ENCODE measurements at regions not wholly inside any gene's neighbourhood (a gene's known extent, or its start where the extent isn't known, plus 50 kb on each side); places are given as distances from the start of the nearest gene placed in this dataset.

- Mint-ChIP-seq H3K36me3 (ENCODE audit: low read depth) (peaks cover 3% of the 10 kb centered on the region), H3K4me1 (peaks cover 10% of the 10 kb centered on the region), H3K27ac (no peak overlapping the region), H3K27me3 (peaks cover 40% of the 10 kb centered on the region), H3K4me3 (peak overlapping the region; percentile 39), H3K9me3 (no peaks in the 10 kb centered on the region)
- peak; percentile 87 for DNase-seq
- intact Hi-C loops (cut with micrococcal nuclease) = loop anchor here (5.0 kb wide), 1 partner anchor 215 kb away; no protein-coding TSS in a partner anchor
Measured at GRCh38 chr15:31867536-31868442, 162.5 kb upstream of the CHRNA7 start.

GRCh38 chr15:31869686-31870307, 160.5 kb upstream of the CHRNA7 start:
- H3K9me3 Mint-ChIP-seq = no peaks in the 10 kb centered on the region
- peaks cover 3% of the 10 kb centered on the region for H3K36me3 Mint-ChIP-seq (ENCODE audit: low read depth)
- H3K4me3 Mint-ChIP-seq = peak overlapping the region; percentile 71
- H3K27me3 Mint-ChIP-seq = peaks cover 44% of the 10 kb centered on the region
- H3K4me1 Mint-ChIP-seq = peaks cover 10% of the 10 kb centered on the region
- intact Hi-C loops (cut with micrococcal nuclease) = loop anchor here (5.0 kb wide), 3 partner anchors 217 to 877 kb away; partner anchors contain the start of genes KLF13 and MTMR10
- DNase-seq = no peak
- H3K27ac Mint-ChIP-seq = peak overlapping the region; percentile 17

GRCh38 chr15:31870328-31871165, 159.8 kb upstream of the CHRNA7 start, which contains the start of gene OTUD7A:
TSS of gene OTUD7A (minus strand) at chr15:31870673.
- DNase-seq = peak; percentile 96
- peaks cover 42% of the 10 kb centered on the region for H3K27me3 Mint-ChIP-seq
- no peaks in the 10 kb centered on the region for H3K9me3 Mint-ChIP-seq
- peaks cover 10% of the 10 kb centered on the region for H3K4me1 Mint-ChIP-seq
- intact Hi-C loops (cut with micrococcal nuclease) = loop anchor here (5.0 kb wide), 2 partner anchors 543 to 878 kb away; partner anchors contain the start of genes KLF13 and MTMR10
- peak within 1 kb of the TSS; percentile 87 for H3K4me3 Mint-ChIP-seq
- peaks cover 3% of the 10 kb centered on the region for H3K36me3 Mint-ChIP-seq (ENCODE audit: low read depth)
- peak within 1 kb of the TSS; percentile 83 for H3K27ac Mint-ChIP-seq

GRCh38 chr15:31871166-31871886, 159.0 kb upstream of the CHRNA7 start:
- intact Hi-C loops (cut with micrococcal nuclease) = loop anchor here (5.0 kb wide), 2 partner anchors 544 to 879 kb away; partner anchors contain the start of genes KLF13 and MTMR10
- H3K27me3 Mint-ChIP-seq = peaks cover 44% of the 10 kb centered on the region
- H3K4me3 Mint-ChIP-seq = peak overlapping the region; percentile 87
- H3K36me3 Mint-ChIP-seq (ENCODE audit: low read depth) = peaks cover 3% of the 10 kb centered on the region
- H3K4me1 Mint-ChIP-seq = peaks cover 10% of the 10 kb centered on the region
- peak; percentile 54 for DNase-seq
- H3K27ac Mint-ChIP-seq = peak overlapping the region; percentile 83
- H3K9me3 Mint-ChIP-seq = no peaks in the 10 kb centered on the region

- peak; percentile 48 for DNase-seq
- no peak overlapping the region for H3K4me3 Mint-ChIP-seq
- intact Hi-C loops (cut with micrococcal nuclease) = loop anchor here (5.0 kb wide), 2 partner anchors 545 to 880 kb away; partner anchors contain the start of genes KLF13 and MTMR10
Measured at GRCh38 chr15:31871887-31872281, 158.4 kb upstream of the CHRNA7 start.

GRCh38 chr15:31887246-31887645, 143.1 kb upstream of the CHRNA7 start:
- H3K27ac Mint-ChIP-seq = no peak overlapping the region

More at GRCh38 chr15:31871887-31872281, 158.4 kb upstream of the CHRNA7 start:
- Mint-ChIP-seq H3K36me3 (ENCODE audit: low read depth) (peaks cover 3% of the 10 kb centered on the region), H3K9me3 (no peaks in the 10 kb centered on the region), H3K4me1 (peaks cover 10% of the 10 kb centered on the region), H3K27me3 (peaks cover 47% of the 10 kb centered on the region), H3K27ac (no peak overlapping the region)

GRCh38 chr15:31892513-31892912, 137.8 kb upstream of the CHRNA7 start:
- peaks cover 3% of the 10 kb centered on the region for H3K9me3 Mint-ChIP-seq
- no peak overlapping the region for H3K27ac Mint-ChIP-seq
- intact Hi-C loops (cut with micrococcal nuclease) = no loop called here
- no peaks in the 10 kb centered on the region for H3K4me1 Mint-ChIP-seq
- DNase-seq = no peak
- H3K4me3 Mint-ChIP-seq = no peak overlapping the region
- H3K27me3 Mint-ChIP-seq = peaks cover 4% of the 10 kb centered on the region
- H3K36me3 Mint-ChIP-seq (ENCODE audit: low read depth) = no peaks in the 10 kb centered on the region

More at GRCh38 chr15:31887246-31887645, 143.1 kb upstream of the CHRNA7 start:
- intact Hi-C loops (cut with micrococcal nuclease) = no loop called here
- peak; percentile 50 for DNase-seq
- no peak overlapping the region for H3K4me3 Mint-ChIP-seq
- no peaks in the 10 kb centered on the region for H3K36me3 Mint-ChIP-seq (ENCODE audit: low read depth)
- H3K27me3 Mint-ChIP-seq = peaks cover 16% of the 10 kb centered on the region
- H3K4me1 Mint-ChIP-seq = no peaks in the 10 kb centered on the region
- H3K9me3 Mint-ChIP-seq = no peaks in the 10 kb centered on the region

- intact Hi-C loops (cut with micrococcal nuclease) = no loop called here
- H3K4me3 Mint-ChIP-seq = no peak overlapping the region
- DNase-seq = no peak
- no peaks in the 10 kb centered on the region for H3K4me1 Mint-ChIP-seq
- no peaks in the 10 kb centered on the region for H3K36me3 Mint-ChIP-seq (ENCODE audit: low read depth)
- peaks cover 2% of the 10 kb centered on the region for H3K27me3 Mint-ChIP-seq
- H3K9me3 Mint-ChIP-seq = peaks cover 7% of the 10 kb centered on the region
- H3K27ac Mint-ChIP-seq = no peak overlapping the region
Measured at GRCh38 chr15:31893780-31894179, 136.5 kb upstream of the CHRNA7 start.

- Mint-ChIP-seq H3K36me3 (ENCODE audit: low read depth) (no peaks in the 10 kb centered on the region), H3K4me3 (no peak overlapping the region), H3K27me3 (no peaks in the 10 kb centered on the region), H3K4me1 (no peaks in the 10 kb centered on the region), H3K27ac (no peak overlapping the region), H3K9me3 (peaks cover 7% of the 10 kb centered on the region)
- intact Hi-C loops (cut with micrococcal nuclease) = no loop called here
- DNase-seq = no peak
Measured at GRCh38 chr15:31897746-31898145, 132.6 kb upstream of the CHRNA7 start.

- H3K27me3 Mint-ChIP-seq = peaks cover 3% of the 10 kb centered on the region
- intact Hi-C loops (cut with micrococcal nuclease) = no loop called here
- no peaks in the 10 kb centered on the region for H3K36me3 Mint-ChIP-seq (ENCODE audit: low read depth)
- H3K9me3 Mint-ChIP-seq = peaks cover 5% of the 10 kb centered on the region
- H3K4me1 Mint-ChIP-seq = no peaks in the 10 kb centered on the region
- H3K4me3 Mint-ChIP-seq = no peak overlapping the region
- no peak for DNase-seq
- H3K27ac Mint-ChIP-seq = no peak overlapping the region
Measured at GRCh38 chr15:31901501-31901900, 128.8 kb upstream of the CHRNA7 start.

- no peaks in the 10 kb centered on the region for H3K36me3 Mint-ChIP-seq (ENCODE audit: low read depth)
- H3K9me3 Mint-ChIP-seq = no peaks in the 10 kb centered on the region
- intact Hi-C loops (cut with micrococcal nuclease) = no loop called here
- no peaks in the 10 kb centered on the region for H3K4me1 Mint-ChIP-seq
- DNase-seq = peak; percentile 49
- H3K27ac Mint-ChIP-seq = no peak overlapping the region
- H3K4me3 Mint-ChIP-seq = no peak overlapping the region
- H3K27me3 Mint-ChIP-seq = peaks cover 3% of the 10 kb centered on the region
Measured at GRCh38 chr15:31905054-31905453, 125.3 kb upstream of the CHRNA7 start.

GRCh38 chr15:31925541-31925940, 104.8 kb upstream of the CHRNA7 start:
- no peaks in the 10 kb centered on the region for H3K4me1 Mint-ChIP-seq
- no peaks in the 10 kb centered on the region for H3K36me3 Mint-ChIP-seq (ENCODE audit: low read depth)
- no peak overlapping the region for H3K27ac Mint-ChIP-seq
- peaks cover 2% of the 10 kb centered on the region for H3K27me3 Mint-ChIP-seq
- no peak overlapping the region for H3K4me3 Mint-ChIP-seq
- intact Hi-C loops (cut with micrococcal nuclease) = no loop called here
- peak; percentile 9 for DNase-seq
- H3K9me3 Mint-ChIP-seq = peaks cover 7% of the 10 kb centered on the region

- DNase-seq = peak; percentile 45
- Mint-ChIP-seq H3K27me3 (peaks cover 3% of the 10 kb centered on the region), H3K36me3 (ENCODE audit: low read depth) (no peaks in the 10 kb centered on the region), H3K27ac (no peak overlapping the region), H3K4me3 (no peak overlapping the region), H3K9me3 (no peaks in the 10 kb centered on the region), H3K4me1 (no peaks in the 10 kb centered on the region)
- intact Hi-C loops (cut with micrococcal nuclease) = no loop called here
Measured at GRCh38 chr15:31930967-31931366, 99.3 kb upstream of the CHRNA7 start.

Measured in activated CD4-positive, alpha-beta T cell treated with anti-CD3 and anti-CD28 coated beads, Interleukin-2, amount 10 ng/mL, durations not matched to agents 24 days and 14 days (primary cell).